GM18520 (cell line): ENCODE measurements at regions not wholly inside any gene's neighbourhood (a gene's known extent, or its start where the extent isn't known, plus 50 kb on each side); places are given as distances from the start of the nearest gene placed in this dataset.

Source experiments
- ATAC-seq: cut with Tn5 transposase; IDR thresholded peaks from one replicate; pipeline ENCODE4 v1.9.1; 2021; ENCODE audit not compliant: unreplicated experiment

GRCh38 chr20:58092353-58092752, 136.1 kb downstream of the ANKRD60 start:
- ATAC-seq = no peak

GRCh38 chr20:58091810-58092209, 136.6 kb downstream of the ANKRD60 start:
- no peak for ATAC-seq

- ATAC-seq = no peak
These were observed 138.3 kb downstream of the ANKRD60 start for GRCh38 chr20:58090161-58090560.

- ATAC-seq = no peak
These were observed 139.8 kb downstream of the ANKRD60 start for GRCh38 chr20:58088625-58089024.

GRCh38 chr20:58088105-58088504, 140.3 kb downstream of the ANKRD60 start:
- ATAC-seq = no peak

- ATAC-seq = no peak
These were observed 140.9 kb downstream of the ANKRD60 start for GRCh38 chr20:58087562-58087858.

- no peak for ATAC-seq
These were observed 141.5 kb downstream of the ANKRD60 start for GRCh38 chr20:58086763-58087561.

- ATAC-seq = no peak
These were observed 143.5 kb downstream of the ANKRD60 start for GRCh38 chr20:58084966-58085365.

- no peak for ATAC-seq
These were observed 143.9 kb downstream of the ANKRD60 start for GRCh38 chr20:58084566-58084965.

GRCh38 chr20:58081846-58082245, 146.6 kb downstream of the ANKRD60 start:
- ATAC-seq = no peak

- no peak for ATAC-seq
These were observed 149.5 kb downstream of the ANKRD60 start for GRCh38 chr20:58078741-58079522.

- ATAC-seq = no peak
These were observed 151.2 kb downstream of the ANKRD60 start for GRCh38 chr20:58077282-58077681.

GRCh38 chr20:58076405-58076804, 152.0 kb downstream of the ANKRD60 start:
- ATAC-seq = no peak

GRCh38 chr20:58075586-58076345, 152.7 kb downstream of the ANKRD60 start:
- no peak for ATAC-seq

- ATAC-seq = no peak
These were observed 154.3 kb downstream of the ANKRD60 start for GRCh38 chr20:58073945-58074856.

GRCh38 chr20:58072695-58073671, 155.5 kb downstream of the ANKRD60 start:
- ATAC-seq = no peak

- no peak for ATAC-seq
These were observed 156.5 kb downstream of the ANKRD60 start for GRCh38 chr20:58071991-58072390.

- ATAC-seq = no peak
These were observed 157.2 kb downstream of the ANKRD60 start for GRCh38 chr20:58071298-58071697.

- no peak for ATAC-seq
These were observed 157.7 kb downstream of the ANKRD60 start for GRCh38 chr20:58070664-58071196.
